ENCODE measurements at regions not wholly inside any gene's neighbourhood (a gene's known extent, or its start where the extent isn't known, plus 50 kb on each side); places are given as distances from the start of the nearest gene placed in this dataset.
"Not testable (repeated sequence)": the region's sequence is repeated elsewhere in the genome, so short reads cannot be mapped to it uniquely, and the experiment has no call there.

DNA sequence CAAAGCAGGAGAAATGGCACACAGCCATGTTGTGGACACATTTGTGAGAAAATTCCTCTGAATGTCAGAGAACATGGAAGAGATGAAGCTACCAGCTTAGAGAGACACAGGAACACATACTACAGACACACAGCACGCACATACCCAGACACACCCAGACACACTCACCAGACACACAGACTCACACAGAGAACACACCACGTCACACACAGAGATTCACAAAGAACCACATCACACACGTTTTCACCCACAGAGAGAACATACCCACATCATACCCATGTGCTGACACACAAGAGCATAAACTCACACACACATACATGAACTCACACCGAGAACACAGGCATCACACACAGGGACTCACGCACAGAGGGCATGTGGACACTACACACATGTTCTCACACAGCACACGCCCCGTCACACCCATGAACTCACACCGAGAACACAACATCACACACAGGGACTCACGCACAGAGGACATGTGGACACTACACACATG lies 124.9 kb downstream of the METRNL start:
- H3K9me3 ChIP-seq (ENCODE audit: insufficient read depth, low read depth, low read length): peaks cover 64% of the 10 kb centered on the region
- H3K27ac ChIP-seq (ENCODE audit: low read length): no peak overlapping the region
- H3K4me1 ChIP-seq (ENCODE audit: insufficient read depth, low read length): no peaks in the 10 kb centered on the region

DNA sequence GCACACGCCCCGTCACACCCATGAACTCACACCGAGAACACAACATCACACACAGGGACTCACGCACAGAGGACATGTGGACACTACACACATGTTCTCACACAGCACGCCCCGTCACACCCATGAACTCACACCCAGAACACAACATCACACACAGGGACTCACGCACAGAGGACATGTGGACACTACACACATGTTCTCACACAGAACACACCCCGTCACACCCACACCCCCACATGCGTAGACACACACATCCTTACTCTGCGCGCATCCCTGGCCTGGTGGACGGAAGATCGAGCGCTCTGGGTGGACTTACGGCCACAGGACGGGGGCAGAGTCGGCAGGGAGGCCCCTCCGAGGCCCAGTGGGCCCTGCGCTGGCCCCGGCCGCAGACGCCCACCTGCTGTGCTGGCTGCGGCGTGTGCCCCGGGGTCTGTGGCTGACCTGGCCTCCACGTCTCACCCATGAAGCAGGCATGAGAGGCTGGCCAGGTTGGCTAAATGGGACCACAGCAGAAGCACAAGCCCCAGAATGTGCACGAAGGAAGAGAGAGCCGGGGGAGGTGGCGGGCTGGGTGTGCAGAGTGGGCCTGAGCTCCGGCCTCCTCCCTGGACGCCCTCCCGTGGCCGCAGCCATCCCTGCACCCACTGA lies 125.5 kb downstream of the METRNL start:
- not testable (repeated sequence) for H3K4me3 ChIP-seq (ENCODE audit: low read length); H3K4me1 ChIP-seq (ENCODE audit: insufficient read depth, low read length); H3K27me3 ChIP-seq (ENCODE audit: insufficient read depth, low read length); H3K36me3 ChIP-seq (ENCODE audit: insufficient read depth, low read depth, low read length); H3K27ac ChIP-seq (ENCODE audit: low read length); H3K9ac ChIP-seq (ENCODE audit: low read depth, low read length)
- H3K9me3 ChIP-seq (ENCODE audit: insufficient read depth, low read depth, low read length): peaks cover 58% of the 10 kb centered on the region

More for the DNA sequence above, 124.9 kb downstream of the METRNL start:
- no peaks in the 10 kb centered on the region for H3K27me3 ChIP-seq (ENCODE audit: insufficient read depth, low read length)
- no peak overlapping the region for H3K9ac ChIP-seq (ENCODE audit: low read depth, low read length)
- no peaks in the 10 kb centered on the region for H3K36me3 ChIP-seq (ENCODE audit: insufficient read depth, low read depth, low read length)
- H3K4me3 ChIP-seq (ENCODE audit: low read length): no peak overlapping the region

DNA sequence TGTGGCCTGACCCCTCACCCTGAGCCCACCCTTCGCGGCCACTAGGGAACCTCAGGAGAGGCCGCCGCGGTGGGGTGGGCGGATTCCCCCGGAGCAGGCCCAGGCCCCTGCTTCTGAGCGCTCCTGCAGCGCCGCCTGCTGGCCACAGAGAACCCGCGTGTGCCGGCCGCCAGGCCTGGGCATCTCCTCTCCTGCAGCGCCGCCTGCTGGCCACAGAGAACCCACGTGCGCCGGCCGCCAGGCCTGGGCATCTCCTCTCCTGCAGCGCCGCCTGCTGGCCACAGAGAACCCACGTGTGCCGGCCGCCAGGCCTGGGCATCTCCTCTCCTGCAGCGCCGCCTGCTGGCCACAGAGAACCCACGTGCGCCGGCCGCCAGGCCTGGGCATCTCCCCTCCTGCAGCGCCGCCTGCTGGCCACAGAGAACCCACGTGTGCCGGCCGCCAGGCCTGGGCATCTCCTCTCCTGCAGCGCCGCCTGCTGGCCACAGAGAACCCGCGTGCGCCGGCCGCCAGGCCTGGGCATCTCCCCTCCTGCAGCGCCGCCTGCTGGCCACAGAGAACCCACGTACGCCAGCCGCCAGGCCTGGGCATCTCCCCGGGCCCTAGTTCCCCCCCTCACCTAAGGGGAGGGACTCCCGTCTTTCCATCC lies 126.1 kb downstream of the METRNL start:
- not testable (repeated sequence) for H3K27ac ChIP-seq (ENCODE audit: low read length); H3K9ac ChIP-seq (ENCODE audit: low read depth, low read length); H3K4me1 ChIP-seq (ENCODE audit: insufficient read depth, low read length); H3K27me3 ChIP-seq (ENCODE audit: insufficient read depth, low read length); H3K36me3 ChIP-seq (ENCODE audit: insufficient read depth, low read depth, low read length); H3K4me3 ChIP-seq (ENCODE audit: low read length)
- peaks cover 52% of the 10 kb centered on the region for H3K9me3 ChIP-seq (ENCODE audit: insufficient read depth, low read depth, low read length)

DNA sequence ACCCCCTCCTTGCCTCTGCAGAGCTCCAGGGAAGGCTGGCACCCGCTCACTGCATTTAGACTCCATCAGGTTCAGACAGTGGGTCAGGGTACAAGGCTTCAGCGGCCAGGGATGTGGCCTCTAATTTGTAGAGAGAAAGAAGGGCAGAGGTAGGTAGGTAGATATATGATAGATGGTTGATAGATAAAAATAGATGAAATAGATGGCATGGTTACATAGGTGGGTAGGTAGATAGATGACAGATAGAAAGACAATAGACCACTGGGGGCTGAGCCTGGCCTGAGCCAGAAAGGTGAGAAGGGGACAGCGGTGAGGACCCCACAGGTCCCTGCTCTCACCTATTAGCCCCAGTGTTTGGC lies 126.6 kb downstream of the METRNL start:
- H3K27me3 ChIP-seq (ENCODE audit: insufficient read depth, low read length); H3K9ac ChIP-seq (ENCODE audit: low read depth, low read length); H3K36me3 ChIP-seq (ENCODE audit: insufficient read depth, low read depth, low read length); H3K4me3 ChIP-seq (ENCODE audit: low read length); H3K4me1 ChIP-seq (ENCODE audit: insufficient read depth, low read length); H3K27ac ChIP-seq (ENCODE audit: low read length): not testable (repeated sequence)
- peaks cover 47% of the 10 kb centered on the region for H3K9me3 ChIP-seq (ENCODE audit: insufficient read depth, low read depth, low read length)

DNA sequence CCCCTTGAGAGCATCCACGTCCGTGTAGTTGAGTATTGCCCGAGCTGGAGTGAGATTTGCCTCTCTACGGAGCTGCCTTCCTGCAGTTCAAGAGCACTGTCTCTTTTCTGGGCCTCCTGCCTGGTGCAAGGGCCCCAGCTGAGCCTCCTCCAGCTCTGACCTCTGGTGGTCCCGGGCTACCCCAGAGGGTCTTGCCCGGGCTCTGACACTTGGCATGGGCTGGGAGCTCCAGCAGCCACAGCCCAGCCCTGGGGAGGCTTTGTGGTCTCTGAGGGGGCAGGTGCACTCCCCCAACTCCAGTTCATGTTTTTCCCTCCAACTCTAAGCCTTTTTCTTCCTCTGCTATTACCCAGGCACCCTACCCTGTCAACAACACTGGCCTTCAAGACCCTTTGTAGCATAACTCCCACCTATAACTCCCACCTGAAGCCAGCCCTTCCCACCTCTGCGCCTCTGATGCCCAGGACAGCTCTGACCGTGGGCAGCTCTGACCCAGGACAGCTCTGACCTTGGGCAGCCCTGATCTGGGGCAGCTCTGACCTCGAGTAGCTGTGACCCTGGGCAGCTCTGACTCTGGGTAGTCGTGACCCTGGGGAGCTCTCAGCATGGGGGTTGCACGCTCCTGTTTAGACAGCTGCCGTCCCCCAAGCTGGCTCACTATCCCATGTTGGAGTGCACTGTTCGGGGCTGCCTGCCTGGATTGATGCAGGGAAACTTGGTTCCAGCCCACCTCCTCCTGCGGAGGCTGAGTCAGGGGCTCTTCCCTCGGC lies 127.6 kb downstream of the METRNL start:
- H3K9me3 ChIP-seq (ENCODE audit: insufficient read depth, low read depth, low read length): peaks cover 37% of the 10 kb centered on the region
- not testable (repeated sequence) for H3K27me3 ChIP-seq (ENCODE audit: insufficient read depth, low read length); H3K4me3 ChIP-seq (ENCODE audit: low read length); H3K4me1 ChIP-seq (ENCODE audit: insufficient read depth, low read length); H3K9ac ChIP-seq (ENCODE audit: low read depth, low read length); H3K27ac ChIP-seq (ENCODE audit: low read length); H3K36me3 ChIP-seq (ENCODE audit: insufficient read depth, low read depth, low read length)

DNA sequence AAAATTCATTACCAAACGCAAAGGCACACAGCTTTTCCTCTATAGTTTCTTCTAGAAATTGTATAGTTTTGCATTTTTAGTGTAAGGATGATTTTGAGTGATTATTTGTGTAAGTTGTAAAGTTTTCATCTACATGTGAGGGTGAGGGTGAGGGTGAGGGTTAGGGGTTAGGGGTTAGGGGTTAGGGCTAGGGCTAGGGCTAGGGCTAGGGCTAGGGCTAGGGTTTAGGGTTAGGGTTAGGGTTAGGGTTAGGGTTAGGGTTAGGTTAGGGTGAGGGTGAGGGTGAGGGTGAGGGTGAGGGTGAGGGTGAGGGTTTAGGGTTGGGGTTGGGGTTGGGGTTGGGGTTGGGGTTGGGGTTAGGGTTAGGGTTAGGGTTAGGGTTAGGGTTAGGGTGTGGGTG lies 167.6 kb downstream of the METRNL start:
- not testable (repeated sequence) for H3K36me3 ChIP-seq (ENCODE audit: insufficient read depth, low read depth, low read length); H3K9me3 ChIP-seq (ENCODE audit: insufficient read depth, low read depth, low read length); H3K4me3 ChIP-seq (ENCODE audit: low read length); H3K27ac ChIP-seq (ENCODE audit: low read length); H3K27me3 ChIP-seq (ENCODE audit: insufficient read depth, low read length); H3K9ac ChIP-seq (ENCODE audit: low read depth, low read length); H3K4me1 ChIP-seq (ENCODE audit: insufficient read depth, low read length)

Data from iPS-20b (cell line).